Caki2 (cell line): ENCODE measurements at regions not wholly inside any gene's neighbourhood (a gene's known extent, or its start where the extent isn't known, plus 50 kb on each side); places are given as distances from the start of the nearest gene placed in this dataset.
"Not testable (repeated sequence)": the region's sequence is repeated elsewhere in the genome, so short reads cannot be mapped to it uniquely, and the experiment has no call there.

ENCODE experiments used
- DNase-seq: peaks from one replicate; pipeline ENCODE4 v3.0.0-alpha.2; 2015; ENCODE audit warnings: low read depth
- in situ Hi-C: cut with HindIII; loops from 2 replicates; pipeline ENCODE4 v1.10.0; 2016; ENCODE audit warnings: low sequenced_read_pairs, low pct_unique_long_range_greater_than_20kb, mixed read lengths

DNA sequence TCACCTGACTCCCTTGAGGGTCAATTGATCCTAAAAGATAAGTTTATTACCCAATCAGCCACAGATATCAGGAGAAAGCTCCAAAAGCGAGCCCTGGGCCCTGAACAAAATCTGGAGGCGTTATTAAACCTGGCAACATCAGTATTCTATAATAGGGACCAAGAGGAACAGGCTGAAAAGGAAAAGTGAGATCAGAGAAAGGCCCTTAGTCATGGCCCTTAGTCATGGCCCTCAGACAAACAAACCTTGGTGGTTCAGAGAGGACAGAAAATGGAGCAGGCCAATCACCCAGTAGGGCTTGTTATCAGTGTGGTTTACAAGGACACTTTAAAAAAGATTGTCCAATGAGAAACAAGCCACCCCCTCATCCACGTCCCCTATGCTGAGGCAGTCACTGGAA is 106.5 kb upstream of the PRDX6 start:
- in situ Hi-C loops, DNase-seq: not testable (repeated sequence)

- DNase-seq, in situ Hi-C loops: not testable (repeated sequence)
Observed at GRCh38 chr1:173376065-173376464, 101.1 kb upstream of the PRDX6 start.

DNA sequence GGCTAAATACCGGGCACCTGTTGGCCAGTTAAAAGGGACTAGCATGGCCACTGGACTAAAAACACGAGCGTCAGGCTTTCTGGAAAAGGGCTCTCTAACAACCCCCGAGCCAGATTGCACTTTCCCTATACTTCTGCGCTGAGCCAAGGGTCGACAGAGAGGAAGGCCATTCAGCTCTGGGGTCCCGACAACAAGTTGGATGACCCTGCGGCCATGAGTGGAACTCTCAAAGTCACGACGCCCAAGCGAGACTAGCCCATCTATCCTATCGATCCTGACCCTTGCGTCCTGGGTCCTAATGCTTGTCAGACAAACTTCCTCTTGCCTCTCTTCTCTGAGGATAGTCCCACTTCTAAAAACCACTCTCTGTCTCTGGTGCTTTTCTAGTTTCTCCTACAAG is 99.9 kb upstream of the PRDX6 start:
- DNase-seq: no peak
- in situ Hi-C loops: no loop called here

DNA sequence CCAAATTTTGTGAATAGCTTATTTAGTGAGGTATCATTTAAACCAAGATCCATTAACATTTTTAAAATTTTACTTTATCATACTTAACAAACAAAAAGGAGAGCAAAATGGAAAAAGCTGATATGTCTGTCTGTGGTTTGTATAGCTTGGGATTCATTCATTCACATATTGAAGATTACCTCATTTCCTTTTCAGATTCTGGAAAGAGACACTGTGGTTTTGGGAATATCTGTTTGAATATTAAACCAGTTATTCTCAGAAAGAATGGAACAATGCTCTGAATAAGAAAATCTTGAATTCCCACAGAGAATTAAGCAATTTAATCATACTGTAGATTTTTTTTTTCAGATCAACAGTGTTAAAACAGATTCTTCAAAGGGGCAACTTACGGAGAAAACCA is 93.8 kb upstream of the PRDX6 start:
- no peak for DNase-seq
- in situ Hi-C loops: no loop called here

- in situ Hi-C loops: no loop called here
- DNase-seq: no peak
Observed at GRCh38 chr1:173388352-173388751, 88.8 kb upstream of the PRDX6 start.

GRCh38 chr1:173392895-173393658 is 84.1 kb upstream of the PRDX6 start:
- in situ Hi-C loops: no loop called here

DNA sequence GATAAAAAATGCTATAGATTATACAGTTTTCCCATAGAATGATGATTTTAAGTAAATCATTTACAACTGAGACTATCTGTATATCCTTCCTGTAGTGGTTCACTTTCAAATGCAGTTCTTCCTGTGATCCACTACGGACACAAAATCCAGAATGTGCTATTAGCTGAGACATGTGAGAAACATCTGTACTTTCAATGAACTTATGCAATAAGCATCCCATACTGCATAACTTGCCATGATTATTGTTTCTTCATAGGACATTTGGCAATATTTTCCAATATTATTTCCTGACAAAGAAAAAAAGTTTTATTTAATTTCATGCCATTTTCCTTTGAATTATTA is 83.5 kb upstream of the PRDX6 start:
- DNase-seq: no peak
- in situ Hi-C loops: no loop called here

More at GRCh38 chr1:173392895-173393658, 84.1 kb upstream of the PRDX6 start:
- peak; percentile 7 for DNase-seq

DNA sequence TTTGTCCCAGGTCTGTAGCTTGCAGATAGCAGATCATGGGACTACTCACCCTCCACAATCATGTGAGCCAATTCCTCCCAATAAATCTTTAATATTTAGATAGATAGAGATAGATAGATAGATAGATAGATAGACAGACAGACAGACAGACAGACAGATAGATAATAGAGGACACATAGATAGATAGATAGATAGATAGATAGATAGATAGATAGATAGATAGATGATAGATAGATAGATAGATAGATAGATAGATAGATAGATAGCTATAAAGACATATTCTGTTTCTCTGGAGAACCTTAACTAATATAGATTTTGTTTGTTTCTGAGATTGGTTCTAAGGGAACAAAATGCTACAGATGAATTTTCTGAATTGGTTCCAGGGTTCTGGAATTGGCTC is 82.3 kb upstream of the PRDX6 start:
- DNase-seq, in situ Hi-C loops: not testable (repeated sequence)

- in situ Hi-C loops: no loop called here
Observed at GRCh38 chr1:173395762-173396161, 81.4 kb upstream of the PRDX6 start.

GRCh38 chr1:173400387-173400995 is 76.6 kb upstream of the PRDX6 start:
- no peak for DNase-seq
- in situ Hi-C loops: no loop called here

More at GRCh38 chr1:173395762-173396161, 81.4 kb upstream of the PRDX6 start:
- no peak for DNase-seq

DNA sequence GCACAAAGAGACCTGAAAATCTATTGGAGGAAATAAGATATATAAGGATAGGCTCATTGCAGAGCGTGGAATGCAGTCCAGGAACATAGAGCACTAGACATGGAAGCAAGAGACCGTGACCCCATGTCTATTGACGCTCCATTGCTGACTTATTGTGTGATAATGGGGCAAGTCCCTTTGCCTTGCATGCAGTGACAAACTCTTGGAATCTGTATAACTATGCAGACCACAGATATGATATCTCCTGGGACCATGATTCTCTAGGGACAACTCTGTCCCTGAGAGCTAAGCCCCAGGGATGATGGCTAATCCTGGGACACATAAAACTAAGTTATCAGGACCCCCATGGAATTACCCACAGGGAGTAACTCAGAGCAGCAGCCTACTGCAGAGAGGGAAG is 73.1 kb upstream of the PRDX6 start:
- DNase-seq: no peak
- in situ Hi-C loops: no loop called here

DNA sequence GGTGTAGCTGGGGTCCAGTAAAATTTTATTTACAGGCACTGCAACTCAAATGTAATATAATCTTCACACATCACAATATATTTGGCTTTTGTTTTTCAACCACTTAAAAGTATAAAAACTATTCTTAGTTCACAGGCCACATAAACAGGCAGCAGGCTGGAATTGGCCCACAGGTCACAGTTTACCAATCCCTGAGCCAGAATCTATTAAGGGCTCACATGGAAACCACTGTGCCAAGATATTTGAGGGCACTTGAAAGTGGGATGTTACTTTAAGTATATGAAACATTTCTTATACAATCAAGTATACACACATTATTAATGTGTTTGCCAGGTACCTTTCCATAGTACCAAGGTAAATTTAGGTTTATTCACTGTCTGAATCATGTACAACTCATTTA is 71.9 kb upstream of the PRDX6 start:
- in situ Hi-C loops: no loop called here
- no peak for DNase-seq

DNA sequence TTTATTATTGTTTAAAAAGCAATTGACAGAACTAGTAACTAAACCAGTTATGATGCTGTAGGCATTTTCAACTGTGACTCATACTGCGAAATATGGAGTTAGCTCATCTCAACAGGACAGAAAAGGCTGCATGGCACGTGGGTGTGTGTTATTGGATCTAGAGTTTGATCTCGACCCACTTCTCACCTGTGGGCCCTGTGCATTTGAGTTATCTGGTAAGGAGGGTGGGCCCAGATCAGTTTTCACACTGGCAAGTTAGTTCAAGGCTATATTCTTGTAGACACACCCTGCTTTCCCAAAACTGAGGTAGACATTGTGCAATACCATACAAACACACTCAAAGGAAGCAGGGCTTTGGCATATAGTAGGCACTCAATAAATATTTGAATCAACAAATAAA is 71.3 kb upstream of the PRDX6 start:
- no peak for DNase-seq
- in situ Hi-C loops: no loop called here

DNA sequence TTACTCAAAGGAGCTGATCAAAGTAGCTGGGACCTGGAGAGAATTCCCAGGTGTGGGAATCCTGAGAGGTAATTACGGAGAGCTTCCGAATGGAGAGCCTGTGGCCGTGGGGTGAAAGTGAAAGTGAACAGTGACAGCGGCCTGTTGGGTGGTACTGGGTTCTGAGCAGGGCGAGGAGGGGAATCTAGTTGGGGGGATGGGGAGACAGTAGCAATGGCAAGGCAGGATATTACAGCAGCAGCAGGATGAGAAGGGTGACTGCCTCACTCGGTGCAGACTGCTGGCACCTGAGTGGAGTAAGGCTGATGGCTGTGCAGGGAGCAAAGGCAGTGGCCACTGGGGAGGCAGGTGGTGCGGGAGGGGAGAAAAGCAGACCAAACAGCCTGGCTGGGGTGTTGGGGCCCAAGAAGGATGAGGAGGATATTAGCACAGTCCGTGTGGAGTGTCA is 70.3 kb upstream of the PRDX6 start:
- in situ Hi-C loops: no loop called here
- no peak for DNase-seq

GRCh38 chr1:173407846-173408245 is 69.3 kb upstream of the PRDX6 start:
- DNase-seq: no peak
- in situ Hi-C loops: no loop called here

DNA sequence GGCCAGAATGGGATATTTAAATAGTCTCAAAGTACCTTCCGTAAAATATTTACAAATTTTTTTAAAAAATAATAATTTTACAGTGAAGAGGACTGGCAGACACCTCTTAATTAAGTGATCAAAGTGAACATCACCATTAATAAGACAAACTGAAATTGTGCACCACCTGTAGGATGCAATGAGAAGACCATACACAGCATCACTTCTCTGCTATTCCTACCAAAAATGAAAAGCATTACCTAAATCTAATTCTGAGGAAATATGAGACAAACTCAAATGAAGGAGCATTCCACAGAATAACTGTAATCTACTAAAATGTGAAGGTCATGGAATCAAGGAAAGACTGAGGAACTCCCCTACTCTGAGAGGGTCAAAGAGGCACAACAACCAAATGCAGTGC is 68.2 kb upstream of the PRDX6 start:
- no peak for DNase-seq
- in situ Hi-C loops: no loop called here

GRCh38 chr1:173409613-173410012 is 67.5 kb upstream of the PRDX6 start:
- DNase-seq: no peak
- in situ Hi-C loops: no loop called here

DNA sequence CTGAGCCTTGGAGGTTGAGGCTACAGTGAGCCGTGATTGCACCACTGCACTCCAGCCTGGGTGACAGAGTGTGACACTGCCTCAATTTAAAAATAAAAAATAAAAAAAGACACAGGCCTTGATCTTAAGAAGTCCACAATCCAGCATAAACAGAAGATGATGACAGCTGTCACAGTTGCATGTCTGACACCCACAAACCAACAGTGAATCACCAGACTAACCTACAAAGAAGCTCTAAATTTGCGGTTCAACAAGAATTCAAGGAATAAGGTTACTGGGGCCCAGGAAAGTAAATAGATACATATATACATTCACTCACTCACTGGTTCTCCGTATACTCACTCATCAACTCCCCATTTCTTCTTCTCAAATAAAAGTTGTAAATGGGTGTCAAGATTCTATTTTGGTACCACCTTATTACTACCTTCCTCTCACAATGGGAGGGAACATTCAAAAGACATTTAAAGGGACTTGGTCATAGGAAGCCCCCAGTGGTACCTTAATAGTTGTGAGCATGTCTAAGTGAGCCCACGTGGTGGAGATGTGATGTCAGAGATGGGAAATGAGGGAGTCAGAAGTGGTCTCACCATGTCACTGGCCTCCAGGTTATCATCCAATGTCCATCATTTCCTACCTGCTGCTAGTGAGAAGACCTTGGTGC is 66.9 kb upstream of the PRDX6 start:
- in situ Hi-C loops: no loop called here
- DNase-seq: no peak

GRCh38 chr1:173410794-173411236 is 66.3 kb upstream of the PRDX6 start:
- no peak for DNase-seq
- in situ Hi-C loops: no loop called here
